PC-9 (cell line): ENCODE measurements at regions not wholly inside any gene's neighbourhood (a gene's known extent, or its start where the extent isn't known, plus 50 kb on each side); places are given as distances from the start of the nearest gene placed in this dataset.

Experiments used
- BruUV-seq: library from RNA; stranded (reverse); fragments of 400-500 nt; replicated peaks from 2 replicates; lab custom pipeline; 2021; lab: Mats Ljungman, UMichigan
- CTCF ChIA-PET: fragments of 300-600 bp; sonication (Branson Sonifier 250); formaldehyde crosslinking; loops from one replicate; lab custom pipeline; 2022; ENCODE audit warnings: antibody characterized with exemption; lab: Charles Lee
- POLR2A ChIA-PET: fragments of 300-600 bp; sonication (Branson Sonifier 250); formaldehyde crosslinking; loops from one replicate; lab custom pipeline; 2022; ENCODE audit warnings: antibody characterized with exemption; ENCODE audit not compliant: unreplicated experiment; lab: Charles Lee
- DNase-seq, 2 experiments: peaks; one replicate each; pipeline versions ENCODE4 v3.0.0 to v3.0.0-alpha.2; 2015 to 2022; ENCODE audit warnings: mixed read lengths in 1 of 2
- H2AFZ ChIP-seq: fragments of 200-600 bp; sonication (generic); 2 replicates; pipeline ENCODE4 v1.8.1; 2017; ENCODE audit warnings: antibody characterized with exemption
- H3F3A ChIP-seq: fragments of 200-600 bp; sonication (generic); 2 replicates; pipeline ENCODE4 v1.8.1; 2017; ENCODE audit warnings: antibody characterized with exemption, mild to moderate bottlenecking, low read depth; ENCODE audit not compliant: insufficient read depth
- H3K27ac ChIP-seq: fragments of 200-600 bp; sonication (generic); 2 replicates; pipeline ENCODE4 v1.6.1; 2016; ENCODE audit warnings: mixed run types
- H3K27me3 ChIP-seq: fragments of 200-600 bp; sonication (generic); 2 replicates; pipeline ENCODE4 v1.6.1; 2016; ENCODE audit warnings: low read depth, mixed run types; ENCODE audit not compliant: insufficient read depth
- H3K36me3 ChIP-seq: fragments of 200-600 bp; sonication (generic); 2 replicates; pipeline ENCODE4 v1.6.1; 2016; ENCODE audit warnings: low read depth, mixed run types
- H3K4me1 ChIP-seq: fragments of 200-600 bp; sonication (generic); replicated peaks from 2 replicates; pipeline ENCODE4 v1.6.1; 2016; ENCODE audit warnings: mixed run types; ENCODE audit not compliant: insufficient read depth
- H3K4me2 ChIP-seq: fragments of 200-600 bp; sonication (generic); 2 replicates; pipeline ENCODE4 v1.6.1; 2017; ENCODE audit warnings: mixed run types
- H3K4me3 ChIP-seq: fragments of 200-600 bp; sonication (generic); 2 replicates; pipeline ENCODE4 v1.6.1; 2016; ENCODE audit warnings: mixed run types
- H3K79me2 ChIP-seq: fragments of 200-600 bp; sonication (generic); 2 replicates; pipeline ENCODE4 v1.6.1; 2017; ENCODE audit warnings: low read depth, mixed run types
- H3K9me2 ChIP-seq: fragments of 200-600 bp; sonication (generic); 2 replicates; pipeline ENCODE4 v1.8.1; 2017; ENCODE audit warnings: mild to moderate bottlenecking; ENCODE audit not compliant: insufficient read depth
- H3K9me3 ChIP-seq: fragments of 200-600 bp; sonication (generic); 2 replicates; pipeline ENCODE4 v1.8.1; 2016; ENCODE audit warnings: low read depth; ENCODE audit not compliant: insufficient read depth
- H4K20me1 ChIP-seq: fragments of 200-600 bp; sonication (generic); 2 replicates; pipeline ENCODE4 v1.8.1; 2017; ENCODE audit not compliant: insufficient read depth
- CTCF ChIP-seq: fragments of 200-600 bp; sonication (generic); conservative IDR thresholded peaks from 2 replicates; pipeline ENCODE4 v1.6.1; 2017; ENCODE audit warnings: mixed run types, antibody characterized with exemption, mild to moderate bottlenecking, moderate library complexity
- EZH2 ChIP-seq: fragments of 200-600 bp; sonication (generic); IDR thresholded peaks from 2 replicates; pipeline ENCODE4 v1.8.0; 2017; ENCODE audit warnings: antibody characterized with exemption, low read depth
- intact Hi-C: fragments of 100-400 bp; cut with micrococcal nuclease; formaldehyde crosslinking; loops from one replicate; pipeline ENCODE4 v1.10.0; 2022; ENCODE audit not compliant: unreplicated experiment

- Histone ChIP-seq H2AFZ (no peak overlapping the region), H3K27me3 (no peaks in the 10 kb centered on the region), H3K4me3 (no peak overlapping the region), H3K4me1 (peaks cover 13% of the 10 kb centered on the region), H3K36me3 (no peaks in the 10 kb centered on the region), H3K27ac (no peak overlapping the region), H3K9me2 (no peaks in the 10 kb centered on the region), H4K20me1 (no peaks in the 10 kb centered on the region), H3K79me2 (no peaks in the 10 kb centered on the region), H3F3A (peaks cover 7% of the 10 kb centered on the region; the same call in 1 of the 2 replicates), H3K9me3 (no peaks in the 10 kb centered on the region), H3K4me2 (no peak overlapping the region)
- no TSS peak for BruUV-seq
- TF ChIP-seq EZH2 (no peak), CTCF (no peak)
- intact Hi-C loops = no loop called here
- ChIA-PET POLR2A (no interaction called here), CTCF (no interaction called here)
- DNase-seq = no peak
Measured at GRCh38 chr3:64905906-64906410, 218.2 kb upstream of the ADAMTS9 start.

GRCh38 chr3:64903006-64903405, 215.2 kb upstream of the ADAMTS9 start:
- ChIA-PET POLR2A (no interaction called here), CTCF (no interaction called here)
- no peaks in the 10 kb centered on the region for H4K20me1 ChIP-seq
- peaks cover 5% of the 10 kb centered on the region; the same call in 1 of the 2 replicates for H3F3A ChIP-seq
- no peak overlapping the region for H2AFZ ChIP-seq
- H3K4me2 ChIP-seq = no peak overlapping the region
- no TSS peak for BruUV-seq
- H3K36me3 ChIP-seq = no peaks in the 10 kb centered on the region
- intact Hi-C loops = no loop called here
- H3K4me3 ChIP-seq = no peak overlapping the region
- H3K27ac ChIP-seq = no peak overlapping the region
- TF ChIP-seq CTCF (no peak), EZH2 (no peak)
- H3K9me2 ChIP-seq = no peaks in the 10 kb centered on the region
- no peaks in the 10 kb centered on the region for H3K9me3 ChIP-seq
- H3K27me3 ChIP-seq = no peaks in the 10 kb centered on the region
- DNase-seq = no peak
- H3K79me2 ChIP-seq = no peaks in the 10 kb centered on the region
- peaks cover 3% of the 10 kb centered on the region; the same call in 1 of the 2 replicates for H3K4me1 ChIP-seq

- Histone ChIP-seq H3K4me1 (no peaks in the 10 kb centered on the region), H3K9me2 (no peaks in the 10 kb centered on the region), H3K27me3 (no peaks in the 10 kb centered on the region), H2AFZ (no peak overlapping the region), H3F3A (no peaks in the 10 kb centered on the region), H3K9me3 (no peaks in the 10 kb centered on the region), H3K27ac (no peak overlapping the region), H3K79me2 (no peaks in the 10 kb centered on the region), H3K4me3 (no peak overlapping the region), H3K36me3 (no peaks in the 10 kb centered on the region), H3K4me2 (no peak overlapping the region), H4K20me1 (no peaks in the 10 kb centered on the region)
- TF ChIP-seq EZH2 (no peak), CTCF (no peak)
- ChIA-PET POLR2A (no interaction called here), CTCF (no interaction called here)
- intact Hi-C loops = no loop called here
- BruUV-seq = no TSS peak
- no peak for DNase-seq
Measured at GRCh38 chr3:64901986-64902516, 214.3 kb upstream of the ADAMTS9 start.
